Activated CD4-positive, alpha-beta T cell treated with anti-CD3 and anti-CD28 coated beads, Interleukin-2, Interleukin-4, amounts not matched to agents 100 ng/mL and 50 ng/mL, durations not matched to agents 16 hours and 8 hours (primary cell): ENCODE measurements at regions not wholly inside any gene's neighbourhood (a gene's known extent, or its start where the extent isn't known, plus 50 kb on each side); places are given as distances from the start of the nearest gene placed in this dataset.

ENCODE experiments used
- DNase-seq: peaks from one replicate; pipeline ENCODE4 v3.0.0-alpha.2; 2020; ENCODE audit warnings: low spot score

- DNase-seq = no peak
Observed at GRCh38 chr12:76256904-76257303, 91.3 kb downstream of the BBS10 start.

- no peak for DNase-seq
Observed at GRCh38 chr12:76256321-76256720, 91.9 kb downstream of the BBS10 start.

GRCh38 chr12:76255692-76256091, 92.5 kb downstream of the BBS10 start:
- no peak for DNase-seq

- DNase-seq = peak; percentile 42
Observed at GRCh38 chr12:76255281-76255680, 92.9 kb downstream of the BBS10 start.

- DNase-seq = no peak
Observed at GRCh38 chr12:76252031-76252430, 96.2 kb downstream of the BBS10 start.

GRCh38 chr12:76250256-76250655, 98.0 kb downstream of the BBS10 start:
- no peak for DNase-seq

GRCh38 chr12:76249501-76249900, 98.7 kb downstream of the BBS10 start:
- no peak for DNase-seq

- DNase-seq = no peak
Observed at GRCh38 chr12:76247992-76248391, 100.2 kb downstream of the BBS10 start.

GRCh38 chr12:76247026-76247646, 101.1 kb downstream of the BBS10 start:
- DNase-seq = no peak

GRCh38 chr12:76246611-76247010, 101.6 kb downstream of the BBS10 start:
- no peak for DNase-seq

GRCh38 chr12:76244300-76244699, 103.9 kb downstream of the BBS10 start:
- no peak for DNase-seq

- DNase-seq = no peak
Observed at GRCh38 chr12:76242813-76243550, 105.2 kb downstream of the BBS10 start.

GRCh38 chr12:76241371-76241770, 106.8 kb downstream of the BBS10 start:
- DNase-seq = no peak

- no peak for DNase-seq
Observed at GRCh38 chr12:76240281-76240680, 107.9 kb downstream of the BBS10 start.

GRCh38 chr12:76238688-76239087, 109.5 kb downstream of the BBS10 start:
- no peak for DNase-seq

- no peak for DNase-seq
Observed at GRCh38 chr12:76237086-76237701, 111.0 kb downstream of the BBS10 start.

GRCh38 chr12:76236640-76237039, 111.6 kb downstream of the BBS10 start:
- no peak for DNase-seq

GRCh38 chr12:76234741-76235140, 113.5 kb downstream of the BBS10 start:
- no peak for DNase-seq

GRCh38 chr12:76232013-76232412, 116.2 kb downstream of the BBS10 start:
- DNase-seq = no peak

GRCh38 chr12:76226956-76227355, 121.3 kb downstream of the BBS10 start:
- DNase-seq = no peak

GRCh38 chr12:76226397-76226796, 121.8 kb downstream of the BBS10 start:
- peak; percentile 3 for DNase-seq

- DNase-seq = no peak
Observed at GRCh38 chr12:76223869-76224268, 124.3 kb downstream of the BBS10 start.

- no peak for DNase-seq
Observed at GRCh38 chr12:76220980-76221379, 127.2 kb downstream of the BBS10 start.
